GM23248 (cell line): ENCODE measurements at regions not wholly inside any gene's neighbourhood (a gene's known extent, or its start where the extent isn't known, plus 50 kb on each side); places are given as distances from the start of the nearest gene placed in this dataset.

Source experiments
- EZH2 ChIP-seq: fragments of 200-600 bp; sonication (generic); IDR thresholded peaks from 2 replicates; pipeline ENCODE4 v1.6.1; 2018; ENCODE audit warnings: antibody characterized with exemption, mild to moderate bottlenecking; ENCODE audit not compliant: insufficient read depth, poor library complexity, severe bottlenecking
- EZH2phosphoT487 ChIP-seq: fragments of 200-600 bp; sonication (generic); IDR thresholded peaks from 2 replicates; pipeline ENCODE4 v1.6.1; 2018; ENCODE audit warnings: antibody characterized with exemption, moderate library complexity, mild to moderate bottlenecking, low read depth; ENCODE audit not compliant: insufficient read depth

DNA sequence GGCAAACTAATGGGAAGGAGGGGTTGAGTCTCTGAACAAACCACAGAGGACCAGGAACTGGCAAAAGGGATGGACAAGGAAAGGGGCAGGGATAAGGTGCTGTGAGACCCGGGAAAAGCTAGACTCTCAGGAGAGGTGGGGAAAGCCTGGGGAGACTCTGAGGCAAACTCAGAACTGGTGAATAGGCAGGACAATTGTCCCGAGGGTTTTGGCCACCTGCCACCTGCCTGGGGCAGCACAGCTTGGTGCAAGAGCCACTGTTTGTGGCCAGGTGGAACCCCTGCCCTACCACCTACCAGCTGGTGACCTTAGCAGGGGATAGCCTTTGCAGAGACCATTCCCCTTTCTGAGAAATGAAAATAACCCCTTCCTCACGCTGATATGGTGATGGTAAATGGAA is 129.4 kb upstream of the ASB18 start:
- TF ChIP-seq EZH2phosphoT487: no peak
- no peak for TF ChIP-seq EZH2
